Bronchial epithelial cell (primary cell): ENCODE measurements at regions not wholly inside any gene's neighbourhood (a gene's known extent, or its start where the extent isn't known, plus 50 kb on each side); places are given as distances from the start of the nearest gene placed in this dataset.

Source experiments
- DNase-seq: peaks from one replicate; pipeline ENCODE4 v3.0.0-alpha.2; 2010; ENCODE audit warnings: low read depth
- FAIRE-seq: peaks from 2 replicates; lab custom pipeline; 2011; peaks lifted over from hg19 to GRCh38; lab: Jason Lieb, UNC
- H3K27me3 ChIP-seq: 2 replicates; pipeline ENCODE4 v1.5.1; 2011; ENCODE audit warnings: low read length; ENCODE audit not compliant: control insufficient read depth, insufficient read depth
- H3K36me3 ChIP-seq: 2 replicates; pipeline ENCODE4 v1.5.1; 2011; ENCODE audit warnings: low read length; ENCODE audit not compliant: control insufficient read depth, insufficient read depth
- H3K4me3 ChIP-seq: 2 replicates; pipeline ENCODE4 v1.5.1; 2011; ENCODE audit warnings: mild to moderate bottlenecking, low read depth, low read length, control low read depth
- CTCF ChIP-seq: IDR thresholded peaks from 2 replicates; pipeline ENCODE4 v1.5.1; 2011; ENCODE audit warnings: mild to moderate bottlenecking, moderate library complexity, low read length, control low read depth, inconsistent platforms; ENCODE audit not compliant: insufficient read depth, severe bottlenecking

DNA sequence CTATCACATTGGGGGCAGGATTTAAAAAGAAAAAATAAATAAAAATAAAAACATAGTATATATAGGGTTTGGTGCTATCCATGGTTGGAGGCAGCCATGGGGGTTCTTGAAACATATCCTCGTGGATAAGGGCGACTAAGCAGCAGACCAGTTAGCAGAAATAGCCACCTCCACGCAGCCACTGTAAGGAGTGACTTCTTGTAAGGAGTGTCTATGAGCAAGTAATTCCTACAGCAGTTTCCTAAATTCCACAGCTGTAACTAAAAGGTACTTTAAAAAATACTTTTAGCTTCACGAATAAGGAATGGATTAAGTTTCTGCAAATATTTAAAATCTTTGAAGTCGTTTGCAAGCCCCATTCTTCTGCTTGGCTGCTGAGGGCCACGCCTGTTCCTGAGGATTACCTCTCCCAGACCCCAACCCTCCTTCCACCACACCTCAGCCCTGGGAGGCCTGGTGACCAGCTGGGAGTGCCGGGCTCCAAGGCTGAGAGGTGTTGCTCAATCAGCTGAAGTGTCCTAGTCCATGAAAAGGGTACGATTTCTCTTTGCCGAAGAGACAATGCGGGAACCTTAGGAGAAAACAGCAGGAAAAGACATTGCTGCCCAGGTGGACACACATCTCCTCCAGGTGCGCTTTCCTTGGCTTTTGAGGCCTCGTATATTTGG lies 115.3 kb downstream of the ADSS2 start:
- no peak for TF ChIP-seq CTCF
- Histone ChIP-seq H3K36me3 (no peaks in the 10 kb centered on the region), H3K4me3 (no peak overlapping the region), H3K27me3 (no peaks in the 10 kb centered on the region)
- no peak for FAIRE-seq
- DNase-seq, result no peak

- TF ChIP-seq CTCF, result no peak
- Histone ChIP-seq H3K27me3 (no peaks in the 10 kb centered on the region), H3K36me3 (no peaks in the 10 kb centered on the region), H3K4me3 (no peak overlapping the region)
- DNase-seq (no peak), FAIRE-seq (no peak)
Observed at GRCh38 chr1:244337839-244338238, 113.9 kb downstream of the ADSS2 start.

GRCh38 chr1:244339073-244339692 lies 112.5 kb downstream of the ADSS2 start:
- TF ChIP-seq CTCF, result no peak
- FAIRE-seq, result no peak
- no peak for DNase-seq
- no peak overlapping the region for H3K4me3 ChIP-seq
- H3K36me3 ChIP-seq, result no peaks in the 10 kb centered on the region
- no peaks in the 10 kb centered on the region for H3K27me3 ChIP-seq

- no peak for TF ChIP-seq CTCF
Observed at GRCh38 chr1:244339776-244340175, 111.9 kb downstream of the ADSS2 start.

DNA sequence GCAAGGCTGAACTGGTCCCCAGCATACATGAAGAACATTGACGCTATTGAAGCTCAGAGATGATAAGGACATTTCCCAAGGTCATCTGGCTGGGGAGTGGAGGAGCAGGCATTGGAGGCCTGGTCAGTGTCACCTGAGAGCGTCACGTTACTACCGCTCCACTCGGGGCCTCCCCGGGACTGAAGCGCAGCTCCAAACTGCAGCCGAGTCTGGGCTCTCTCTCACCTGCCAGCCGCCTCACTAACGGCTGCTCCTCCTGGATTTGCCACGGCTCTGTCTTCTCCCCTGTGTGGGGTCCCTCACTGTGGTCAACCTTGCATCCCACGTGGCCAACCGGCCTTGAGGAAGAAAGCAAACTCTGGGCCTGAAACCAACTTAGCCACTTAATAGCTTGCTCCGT lies 111.3 kb downstream of the ADSS2 start:
- no peak for DNase-seq
- Histone ChIP-seq H3K36me3 (no peaks in the 10 kb centered on the region), H3K4me3 (no peak overlapping the region), H3K27me3 (no peaks in the 10 kb centered on the region)
- no peak for FAIRE-seq
- TF ChIP-seq CTCF, result no peak

More at GRCh38 chr1:244339776-244340175, 111.9 kb downstream of the ADSS2 start:
- no peak for DNase-seq
- FAIRE-seq, result no peak
- Histone ChIP-seq H3K27me3 (no peaks in the 10 kb centered on the region), H3K4me3 (no peak overlapping the region), H3K36me3 (no peaks in the 10 kb centered on the region)
